ENCODE measurements at regions not wholly inside any gene's neighbourhood (a gene's known extent, or its start where the extent isn't known, plus 50 kb on each side); places are given as distances from the start of the nearest gene placed in this dataset.
"Not testable (repeated sequence)": the region's sequence is repeated elsewhere in the genome, so short reads cannot be mapped to it uniquely, and the experiment has no call there.

- DNase-seq (ENCODE audit: low read depth in 2 of 2), result no peak
Observed at GRCh38 chr9:119924736-119925135, 555.5 kb upstream of the BRINP1 start.

- no peak for DNase-seq (ENCODE audit: low read depth in 2 of 2)
Observed at GRCh38 chr9:119917175-119917574, 547.9 kb upstream of the BRINP1 start.

GRCh38 chr9:119907056-119907455 is 537.8 kb upstream of the BRINP1 start:
- no peak for DNase-seq (ENCODE audit: low read depth in 2 of 2)

- DNase-seq (ENCODE audit: low read depth in 2 of 2), result no peak
Observed at GRCh38 chr9:119905724-119906123, 536.5 kb upstream of the BRINP1 start.

- DNase-seq (ENCODE audit: low read depth in 2 of 2), result no peak
Observed at GRCh38 chr9:119903851-119904250, 534.6 kb upstream of the BRINP1 start.

GRCh38 chr9:119902611-119903010 is 533.4 kb upstream of the BRINP1 start:
- no peak for DNase-seq (ENCODE audit: low read depth in 2 of 2)

GRCh38 chr9:119898316-119898715 is 529.1 kb upstream of the BRINP1 start:
- DNase-seq (ENCODE audit: low read depth in 2 of 2), result no peak

GRCh38 chr9:119884438-119884837 is 515.2 kb upstream of the BRINP1 start:
- DNase-seq (ENCODE audit: low read depth in 2 of 2), result no peak

GRCh38 chr9:119881898-119882297 is 512.7 kb upstream of the BRINP1 start:
- no peak for DNase-seq (ENCODE audit: low read depth in 2 of 2)

GRCh38 chr9:119880361-119880760 is 511.1 kb upstream of the BRINP1 start:
- no peak for DNase-seq (ENCODE audit: low read depth in 2 of 2)

- no peak for DNase-seq (ENCODE audit: low read depth in 2 of 2)
Observed at GRCh38 chr9:119877306-119877705, 508.1 kb upstream of the BRINP1 start.

GRCh38 chr9:119873877-119874276 is 504.6 kb upstream of the BRINP1 start:
- DNase-seq (ENCODE audit: low read depth in 2 of 2), result no peak

- DNase-seq (ENCODE audit: low read depth in 2 of 2), result not testable (repeated sequence)
Observed at GRCh38 chr9:119870251-119870650, 501.0 kb upstream of the BRINP1 start.

GRCh38 chr9:119868694-119869093 is 499.5 kb upstream of the BRINP1 start:
- DNase-seq (ENCODE audit: low read depth in 2 of 2), result no peak

GRCh38 chr9:119861842-119862241 is 492.6 kb upstream of the BRINP1 start:
- DNase-seq (ENCODE audit: low read depth in 2 of 2), result no peak

GRCh38 chr9:119859128-119859527 is 489.9 kb upstream of the BRINP1 start:
- no peak for DNase-seq (ENCODE audit: low read depth in 2 of 2)

GRCh38 chr9:119853126-119853525 is 483.9 kb upstream of the BRINP1 start:
- DNase-seq (ENCODE audit: low read depth in 2 of 2), result no peak

GRCh38 chr9:119852390-119852789 is 483.2 kb upstream of the BRINP1 start:
- DNase-seq (ENCODE audit: low read depth in 2 of 2), result no peak

GRCh38 chr9:119844431-119844830 is 475.2 kb upstream of the BRINP1 start:
- no peak for DNase-seq (ENCODE audit: low read depth in 2 of 2)

- no peak for DNase-seq (ENCODE audit: low read depth in 2 of 2)
Observed at GRCh38 chr9:119841016-119841415, 471.8 kb upstream of the BRINP1 start.

GRCh38 chr9:119839888-119840287 is 470.7 kb upstream of the BRINP1 start:
- no peak for DNase-seq (ENCODE audit: low read depth in 2 of 2)

GRCh38 chr9:119838210-119838609 is 469.0 kb upstream of the BRINP1 start:
- no peak for DNase-seq (ENCODE audit: low read depth in 2 of 2)

- no peak for DNase-seq (ENCODE audit: low read depth in 2 of 2)
Observed at GRCh38 chr9:119836036-119836435, 466.8 kb upstream of the BRINP1 start.

- DNase-seq (ENCODE audit: low read depth in 2 of 2), result no peak
Observed at GRCh38 chr9:119834064-119834620, 464.9 kb upstream of the BRINP1 start.

All from stimulated activated CD8-positive, alpha-beta memory T cell treated with anti-CD3 and anti-CD28 coated beads, Interleukin-2, amount 100 ng/mL, for 48 hours (primary cell).